OCI-LY3 (cell line): ENCODE measurements at regions not wholly inside any gene's neighbourhood (a gene's known extent, or its start where the extent isn't known, plus 50 kb on each side); places are given as distances from the start of the nearest gene placed in this dataset.

ENCODE experiments used
- H2AFZ ChIP-seq: fragments of 200-600, 300-600 bp; shearing (Covaris generic); 2 replicates; pipeline ENCODE4 v1.6.0; 2014; ENCODE audit warnings: antibody characterized with exemption, low read depth, low read length
- H3K27ac ChIP-seq: fragments of 200-600, 300-600 bp; sonication (generic); 2 replicates; pipeline ENCODE4 v1.5.1; 2014; ENCODE audit warnings: mild to moderate bottlenecking, low read length, moderate library complexity, mixed read lengths
- H3K27me3 ChIP-seq: fragments of 200-600, 300-600 bp; sonication (generic); 2 replicates; pipeline ENCODE4 v1.6.1; 2014; ENCODE audit warnings: low read depth, low read length, mixed read lengths
- H3K36me3 ChIP-seq: fragments of 200-600, 300-600 bp; sonication (generic); replicated peaks from 2 replicates; pipeline ENCODE3; 2014; ENCODE audit warnings: low read depth, low read length, mixed read lengths
- H3K4me1 ChIP-seq: fragments of 300-600, 200-600 bp; sonication (generic); 2 replicates; pipeline ENCODE4 v1.6.1; 2014; ENCODE audit warnings: low read length, mixed read lengths
- H3K4me2 ChIP-seq: fragments of 200-600, 300-600 bp; sonication (generic); 2 replicates; pipeline ENCODE4 v1.6.1; 2014; ENCODE audit warnings: low read length, mixed read lengths
- H3K4me3 ChIP-seq: fragments of 300-600, 200-600 bp; sonication (generic); 2 replicates; pipeline ENCODE4 v1.5.1; 2014; ENCODE audit warnings: antibody characterized with exemption, mild to moderate bottlenecking, low read length, moderate library complexity
- H3K79me2 ChIP-seq: fragments of 300-600, 200-600 bp; shearing (Covaris generic); 2 replicates; pipeline ENCODE4 v1.6.1; 2014; ENCODE audit warnings: mild to moderate bottlenecking, low read length, mixed read lengths
- H3K9ac ChIP-seq: fragments of 300-600, 200-600 bp; shearing (Covaris generic); 2 replicates; pipeline ENCODE4 v1.6.0; 2014; ENCODE audit warnings: mild to moderate bottlenecking, low read length, moderate library complexity
- H3K9me3 ChIP-seq: fragments of 200-600, 300-600 bp; shearing (Covaris generic); 2 replicates; pipeline ENCODE4 v1.6.1; 2014; ENCODE audit warnings: low read length, mixed read lengths; ENCODE audit not compliant: insufficient read depth
- H4K20me1 ChIP-seq: fragments of 200-600, 300-600 bp; sonication (generic); 2 replicates; pipeline ENCODE4 v1.6.1; 2016; ENCODE audit warnings: low read length, mixed read lengths; ENCODE audit not compliant: insufficient read depth
- EZH2phosphoT487 ChIP-seq: fragments of 200-600 bp; shearing (Covaris generic); IDR thresholded peaks from 2 replicates; pipeline ENCODE4 v1.6.1; 2018; ENCODE audit warnings: antibody characterized with exemption, mixed run types, low read depth
- TF ChIP-seq, protein P1 (sequence below): fragments of 200-600, 300-600 bp; sonication (generic); IDR thresholded peaks from 2 replicates; pipeline ENCODE4 v1.5.1; 2014; ENCODE audit warnings: antibody characterized with exemption, low read length, low read depth

DNA sequence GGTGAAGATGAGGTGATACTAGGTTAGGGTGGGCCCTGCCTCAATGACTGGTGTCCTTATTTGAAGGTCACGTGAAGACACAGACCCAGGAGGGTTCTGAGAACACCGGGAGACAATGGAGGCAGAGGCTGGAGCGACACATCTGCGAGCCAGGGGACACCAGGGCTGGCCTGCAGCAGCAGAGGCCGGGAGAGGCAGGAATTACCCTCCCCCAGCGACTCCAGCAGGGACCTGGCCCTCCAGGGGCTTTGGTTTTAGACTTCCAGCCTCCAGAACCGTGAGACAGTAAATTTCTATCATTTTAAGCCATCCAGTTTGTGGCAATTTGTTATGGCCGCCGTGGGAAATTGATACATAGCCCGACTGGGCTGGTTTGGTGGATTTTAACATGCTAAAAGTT is 152.2 kb downstream of the DNAJB6 start:
- H3K36me3 ChIP-seq: no peaks in the 10 kb centered on the region
- no peak overlapping the region for H2AFZ ChIP-seq

More for the DNA sequence above, 152.2 kb downstream of the DNAJB6 start:
- no peaks in the 10 kb centered on the region for H4K20me1 ChIP-seq
- H3K4me1 ChIP-seq: peaks cover 26% of the 10 kb centered on the region
- TF ChIP-seq, protein P1, sequence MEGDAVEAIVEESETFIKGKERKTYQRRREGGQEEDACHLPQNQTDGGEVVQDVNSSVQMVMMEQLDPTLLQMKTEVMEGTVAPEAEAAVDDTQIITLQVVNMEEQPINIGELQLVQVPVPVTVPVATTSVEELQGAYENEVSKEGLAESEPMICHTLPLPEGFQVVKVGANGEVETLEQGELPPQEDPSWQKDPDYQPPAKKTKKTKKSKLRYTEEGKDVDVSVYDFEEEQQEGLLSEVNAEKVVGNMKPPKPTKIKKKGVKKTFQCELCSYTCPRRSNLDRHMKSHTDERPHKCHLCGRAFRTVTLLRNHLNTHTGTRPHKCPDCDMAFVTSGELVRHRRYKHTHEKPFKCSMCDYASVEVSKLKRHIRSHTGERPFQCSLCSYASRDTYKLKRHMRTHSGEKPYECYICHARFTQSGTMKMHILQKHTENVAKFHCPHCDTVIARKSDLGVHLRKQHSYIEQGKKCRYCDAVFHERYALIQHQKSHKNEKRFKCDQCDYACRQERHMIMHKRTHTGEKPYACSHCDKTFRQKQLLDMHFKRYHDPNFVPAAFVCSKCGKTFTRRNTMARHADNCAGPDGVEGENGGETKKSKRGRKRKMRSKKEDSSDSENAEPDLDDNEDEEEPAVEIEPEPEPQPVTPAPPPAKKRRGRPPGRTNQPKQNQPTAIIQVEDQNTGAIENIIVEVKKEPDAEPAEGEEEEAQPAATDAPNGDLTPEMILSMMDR: no peak
- TF ChIP-seq EZH2phosphoT487: no peak
- no peak overlapping the region for H3K4me3 ChIP-seq
- no peak overlapping the region for H3K4me2 ChIP-seq
- no peak overlapping the region for H3K27ac ChIP-seq
- H3K9me3 ChIP-seq: peaks cover 12% of the 10 kb centered on the region; the same call in 1 of the 2 replicates
- H3K79me2 ChIP-seq: no peaks in the 10 kb centered on the region
- H3K27me3 ChIP-seq: peaks cover 28% of the 10 kb centered on the region; the same call in 1 of the 2 replicates
- H3K9ac ChIP-seq: no peak overlapping the region
